Panc1 (cell line): ENCODE measurements at regions not wholly inside any gene's neighbourhood (a gene's known extent, or its start where the extent isn't known, plus 50 kb on each side); places are given as distances from the start of the nearest gene placed in this dataset.

ENCODE experiments used
- ATAC-seq: fragments of 200-7000 bp; cut with Tn5 transposase; 2 replicates; pipeline ENCODE4 v1.9.1; 2020; ENCODE audit warnings: mild to moderate bottlenecking, moderate library complexity
- BruUV-seq: library from RNA; stranded (reverse); fragments of 400-500 nt; replicated peaks from 2 replicates; lab custom pipeline; 2021; lab: Mats Ljungman, UMichigan
- CTCF ChIA-PET: fragments of 300-600 bp; sonication (Branson Sonifier 250); formaldehyde crosslinking; loops from one replicate; lab custom pipeline; 2022; ENCODE audit warnings: antibody characterized with exemption; lab: Charles Lee
- POLR2A ChIA-PET: fragments of 300-600 bp; sonication (Branson Sonifier 250); formaldehyde crosslinking; loops from one replicate; lab custom pipeline; 2022; ENCODE audit warnings: antibody characterized with exemption; lab: Charles Lee
- DNase-seq: peaks from one replicate; pipeline ENCODE4 v3.0.0-alpha.2; 2010; ENCODE audit warnings: low read depth, low spot score
- H3K27ac ChIP-seq: 2 replicates; pipeline ENCODE4 v1.5.1; 2011; ENCODE audit warnings: mild to moderate bottlenecking, low read length, inconsistent platforms
- H3K27me3 ChIP-seq: fragments of 200-500 bp; sonication (Bioruptor generic); 2 replicates; pipeline ENCODE4 v1.6.0; 2014; ENCODE audit warnings: low read length, inconsistent platforms; ENCODE audit not compliant: control insufficient read depth, insufficient read depth
- H3K36me3 ChIP-seq: fragments of 200-500 bp; sonication (Bioruptor generic); 2 replicates; pipeline ENCODE4 v1.5.1; 2014; ENCODE audit warnings: inconsistent platforms, mild to moderate bottlenecking, low read length, moderate library complexity; ENCODE audit not compliant: control insufficient read depth, insufficient read depth
- H3K4me1 ChIP-seq: 2 replicates; pipeline ENCODE4 v1.5.1; 2011; ENCODE audit warnings: inconsistent platforms, mild to moderate bottlenecking, low read length, moderate library complexity; ENCODE audit not compliant: control insufficient read depth, insufficient read depth
- H3K4me3 ChIP-seq, 2 experiments: 2 replicates each; pipeline ENCODE4 v1.5.1; 2011 to 2012; ENCODE audit warnings: low read depth in 2 of 2, low read length in 2 of 2, mild to moderate bottlenecking in 2 of 2, inconsistent platforms in 1 of 2, moderate library complexity in 1 of 2
- H3K9me3 ChIP-seq: fragments of 200-500 bp; sonication (Bioruptor generic); 2 replicates; pipeline ENCODE4 v1.5.1; 2014; ENCODE audit warnings: low read depth, mild to moderate bottlenecking, inconsistent platforms, low read length, moderate library complexity; ENCODE audit not compliant: control insufficient read depth, insufficient read depth
- POLR2AphosphoS5 ChIP-seq: IDR thresholded peaks from 2 replicates; pipeline ENCODE4 v1.6.1; 2012; ENCODE audit warnings: mild to moderate bottlenecking, low read depth, low read length, moderate library complexity
- SIN3A ChIP-seq: IDR thresholded peaks from 2 replicates; pipeline ENCODE4 v1.6.1; 2012; ENCODE audit warnings: low read depth, mild to moderate bottlenecking, low read length, moderate library complexity, borderline replicate concordance; ENCODE audit not compliant: insufficient read depth
- TCF7L2 ChIP-seq: IDR thresholded peaks from 2 replicates; pipeline ENCODE4 v1.6.1; 2011; ENCODE audit warnings: mild to moderate bottlenecking, low read depth, low read length, inconsistent platforms
- in situ Hi-C: cut with HindIII; loops from 2 replicates; pipeline ENCODE4 v1.10.0; 2016; ENCODE audit warnings: low sequenced_read_pairs, low pct_unique_long_range_greater_than_20kb
- intact Hi-C: fragments of 100-400 bp; cut with micrococcal nuclease; formaldehyde crosslinking; loops from one replicate; pipeline ENCODE4 v1.10.0; 2022; ENCODE audit not compliant: unreplicated experiment
- TF ChIP-seq, protein P1 (sequence below), 2 experiments: IDR thresholded peaks; 2 replicates each; pipeline ENCODE4 v1.6.1; 2011 to 2012; ENCODE audit warnings: low read depth in 2 of 2, control low read depth in 1 of 2, low read length in 1 of 2, mild to moderate bottlenecking in 1 of 2, moderate library complexity in 1 of 2; ENCODE audit not compliant: insufficient read depth in 1 of 2
- TF ChIP-seq, protein P2 (sequence below): fragments of 450-650 bp; IDR thresholded peaks from 2 replicates; pipeline ENCODE4 v1.5.1; 2017; ENCODE audit warnings: mild to moderate bottlenecking

DNA sequence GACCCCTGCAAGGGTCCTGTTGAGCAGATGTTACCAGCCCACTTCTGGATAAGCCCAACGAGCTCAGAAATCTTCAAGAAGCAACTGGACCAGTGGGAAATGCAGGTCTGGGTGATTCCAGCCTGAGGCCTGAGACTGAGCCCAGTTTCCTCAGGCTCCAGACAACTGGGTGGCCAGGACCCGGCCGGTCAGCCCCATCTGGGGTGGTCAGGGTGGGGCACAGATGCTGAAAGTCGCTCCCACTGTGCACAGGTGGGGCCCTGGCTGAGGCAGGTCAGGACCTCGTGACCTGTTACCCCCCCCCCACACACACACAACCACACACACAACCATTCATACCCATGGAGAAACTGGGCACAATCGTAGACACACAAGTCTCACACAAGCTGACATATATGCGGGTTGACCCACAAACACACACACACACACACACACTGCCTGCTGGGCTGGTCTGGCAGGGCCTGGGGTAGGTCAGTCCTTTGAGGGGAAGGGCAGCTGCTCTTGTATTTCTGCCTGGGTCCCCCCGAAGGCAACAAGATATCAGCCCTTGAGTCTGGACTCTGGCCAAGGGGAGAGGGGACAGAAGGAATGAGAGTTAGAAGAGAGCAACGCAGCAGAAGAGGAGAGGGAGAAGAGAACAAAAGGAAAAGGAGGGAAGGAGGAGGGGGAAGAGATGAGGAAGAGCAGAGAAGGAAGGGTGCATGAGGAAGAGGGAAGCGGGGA, 99.0 kb upstream of the CDH5 start:
- DNase-seq (no peak), ATAC-seq (no peak)
- Histone ChIP-seq H3K36me3 (no peaks in the 10 kb centered on the region), H3K4me3 (no peak overlapping the region), H3K9me3 (no peaks in the 10 kb centered on the region), H3K27me3 (no peaks in the 10 kb centered on the region), H3K4me1 (no peaks in the 10 kb centered on the region), H3K27ac (no peak overlapping the region)
- BruUV-seq: no TSS peak
- TF ChIP-seq TCF7L2 (no peak), SIN3A (no peak), POLR2AphosphoS5 (no peak)
- TF ChIP-seq, protein P1, sequence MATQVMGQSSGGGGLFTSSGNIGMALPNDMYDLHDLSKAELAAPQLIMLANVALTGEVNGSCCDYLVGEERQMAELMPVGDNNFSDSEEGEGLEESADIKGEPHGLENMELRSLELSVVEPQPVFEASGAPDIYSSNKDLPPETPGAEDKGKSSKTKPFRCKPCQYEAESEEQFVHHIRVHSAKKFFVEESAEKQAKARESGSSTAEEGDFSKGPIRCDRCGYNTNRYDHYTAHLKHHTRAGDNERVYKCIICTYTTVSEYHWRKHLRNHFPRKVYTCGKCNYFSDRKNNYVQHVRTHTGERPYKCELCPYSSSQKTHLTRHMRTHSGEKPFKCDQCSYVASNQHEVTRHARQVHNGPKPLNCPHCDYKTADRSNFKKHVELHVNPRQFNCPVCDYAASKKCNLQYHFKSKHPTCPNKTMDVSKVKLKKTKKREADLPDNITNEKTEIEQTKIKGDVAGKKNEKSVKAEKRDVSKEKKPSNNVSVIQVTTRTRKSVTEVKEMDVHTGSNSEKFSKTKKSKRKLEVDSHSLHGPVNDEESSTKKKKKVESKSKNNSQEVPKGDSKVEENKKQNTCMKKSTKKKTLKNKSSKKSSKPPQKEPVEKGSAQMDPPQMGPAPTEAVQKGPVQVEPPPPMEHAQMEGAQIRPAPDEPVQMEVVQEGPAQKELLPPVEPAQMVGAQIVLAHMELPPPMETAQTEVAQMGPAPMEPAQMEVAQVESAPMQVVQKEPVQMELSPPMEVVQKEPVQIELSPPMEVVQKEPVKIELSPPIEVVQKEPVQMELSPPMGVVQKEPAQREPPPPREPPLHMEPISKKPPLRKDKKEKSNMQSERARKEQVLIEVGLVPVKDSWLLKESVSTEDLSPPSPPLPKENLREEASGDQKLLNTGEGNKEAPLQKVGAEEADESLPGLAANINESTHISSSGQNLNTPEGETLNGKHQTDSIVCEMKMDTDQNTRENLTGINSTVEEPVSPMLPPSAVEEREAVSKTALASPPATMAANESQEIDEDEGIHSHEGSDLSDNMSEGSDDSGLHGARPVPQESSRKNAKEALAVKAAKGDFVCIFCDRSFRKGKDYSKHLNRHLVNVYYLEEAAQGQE (IDR thresholded peaks at IDR 0.05; ENCODE audit: insufficient read depth in 1 of 2, low read depth in 2 of 2, low read length in 1 of 2): no peak
- TF ChIP-seq, protein P2, sequence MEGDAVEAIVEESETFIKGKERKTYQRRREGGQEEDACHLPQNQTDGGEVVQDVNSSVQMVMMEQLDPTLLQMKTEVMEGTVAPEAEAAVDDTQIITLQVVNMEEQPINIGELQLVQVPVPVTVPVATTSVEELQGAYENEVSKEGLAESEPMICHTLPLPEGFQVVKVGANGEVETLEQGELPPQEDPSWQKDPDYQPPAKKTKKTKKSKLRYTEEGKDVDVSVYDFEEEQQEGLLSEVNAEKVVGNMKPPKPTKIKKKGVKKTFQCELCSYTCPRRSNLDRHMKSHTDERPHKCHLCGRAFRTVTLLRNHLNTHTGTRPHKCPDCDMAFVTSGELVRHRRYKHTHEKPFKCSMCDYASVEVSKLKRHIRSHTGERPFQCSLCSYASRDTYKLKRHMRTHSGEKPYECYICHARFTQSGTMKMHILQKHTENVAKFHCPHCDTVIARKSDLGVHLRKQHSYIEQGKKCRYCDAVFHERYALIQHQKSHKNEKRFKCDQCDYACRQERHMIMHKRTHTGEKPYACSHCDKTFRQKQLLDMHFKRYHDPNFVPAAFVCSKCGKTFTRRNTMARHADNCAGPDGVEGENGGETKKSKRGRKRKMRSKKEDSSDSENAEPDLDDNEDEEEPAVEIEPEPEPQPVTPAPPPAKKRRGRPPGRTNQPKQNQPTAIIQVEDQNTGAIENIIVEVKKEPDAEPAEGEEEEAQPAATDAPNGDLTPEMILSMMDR: no peak
- intact Hi-C loops (no loop called here), in situ Hi-C loops (no loop called here)
- ChIA-PET POLR2A (no interaction called here), CTCF (no interaction called here)

DNA sequence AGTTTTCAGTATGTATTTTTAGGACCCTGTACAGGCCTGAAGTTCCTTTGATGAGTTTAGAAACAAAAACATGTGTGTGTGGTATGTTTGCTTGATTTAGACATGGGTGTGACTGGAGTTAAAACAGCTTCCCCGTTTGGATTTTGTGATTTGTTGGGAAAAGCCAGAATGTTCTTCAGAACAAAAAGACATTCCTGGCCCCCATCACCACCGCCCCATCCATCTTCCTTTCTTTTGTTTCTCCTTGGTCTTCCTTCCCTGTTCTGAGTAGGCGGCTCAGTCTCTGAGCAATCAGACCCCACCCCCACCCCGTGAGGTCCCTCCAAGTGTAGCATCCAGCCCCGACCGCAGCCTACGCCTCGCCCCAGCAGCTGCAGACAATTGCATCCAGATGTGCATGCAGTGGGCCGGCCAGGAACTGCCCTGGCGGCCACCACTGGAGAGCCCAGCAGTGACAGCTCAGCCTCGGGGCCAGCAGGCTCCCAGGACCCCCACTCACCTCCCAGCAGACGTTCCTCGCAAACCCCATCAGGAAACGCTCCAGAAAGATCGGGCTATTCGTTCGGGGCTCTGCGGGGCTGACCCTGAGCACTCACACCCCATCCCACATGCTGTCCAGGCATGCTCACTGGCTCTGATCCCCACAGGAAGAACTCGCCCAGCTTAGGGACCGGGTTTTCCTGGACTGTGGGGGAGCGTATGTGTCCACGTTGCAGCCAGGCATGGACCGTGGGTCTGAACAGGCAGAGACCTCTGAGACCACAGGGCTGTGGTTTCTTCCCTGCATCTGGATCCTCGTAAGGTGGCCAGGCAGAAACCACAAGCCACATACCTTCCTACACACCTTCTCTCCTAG, 99.8 kb upstream of the CDH5 start:
- ChIA-PET POLR2A (no interaction called here), CTCF (no interaction called here)
- intact Hi-C loops: no loop called here
- in situ Hi-C loops: no loop called here
- BruUV-seq: no TSS peak
- Histone ChIP-seq H3K4me3 (no peak overlapping the region), H3K27ac (no peak overlapping the region), H3K9me3 (no peaks in the 10 kb centered on the region), H3K27me3 (no peaks in the 10 kb centered on the region), H3K36me3 (no peaks in the 10 kb centered on the region), H3K4me1 (no peaks in the 10 kb centered on the region)
- ATAC-seq (no peak), DNase-seq (no peak)
- TF ChIP-seq POLR2AphosphoS5: no peak
